ENCODE measurements at regions not wholly inside any gene's neighbourhood (a gene's known extent, or its start where the extent isn't known, plus 50 kb on each side); places are given as distances from the start of the nearest gene placed in this dataset.

DNA sequence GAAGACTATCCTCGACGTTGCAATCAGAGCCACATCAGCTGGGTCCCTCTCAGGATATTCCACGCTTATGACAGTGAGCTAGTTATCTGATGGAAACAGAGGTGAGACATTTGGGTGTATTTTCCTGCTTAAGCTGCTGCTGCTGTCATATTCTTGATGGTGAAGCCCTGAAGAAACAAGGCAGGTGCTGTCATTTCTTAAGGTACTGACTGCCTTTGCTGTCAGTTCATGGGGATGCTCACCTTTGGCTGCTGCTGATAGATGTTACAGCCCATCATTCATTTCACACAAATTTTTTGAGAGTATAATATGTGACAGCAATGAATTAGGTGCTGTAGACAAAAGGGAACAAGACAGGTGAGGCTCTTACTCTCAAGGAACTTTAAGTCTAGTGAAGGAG is 577.4 kb downstream of the LMO4 start:
- ATAC-seq (no peak), DNase-seq (ENCODE audit: low read depth, low spot score) (no peak)
- H3K36me3 ChIP-seq (ENCODE audit: control insufficient read depth, insufficient read depth, low read length): no peaks in the 10 kb centered on the region
- intact Hi-C loops (cut with micrococcal nuclease; ENCODE audit: unreplicated experiment) (no loop called here), in situ Hi-C loops (cut with HindIII; ENCODE audit: low pct_unique_long_range_greater_than_20kb, low sequenced_read_pairs) (no loop called here)
- ChIA-PET CTCF (no interaction called here), POLR2A (no interaction called here)
- H3K4me1 ChIP-seq (ENCODE audit: control insufficient read depth, insufficient read depth, low read length): no peaks in the 10 kb centered on the region
- no TSS peak for BruUV-seq (replicated peaks)
- no peaks in the 10 kb centered on the region for H3K9me3 ChIP-seq (ENCODE audit: control insufficient read depth, insufficient read depth, low read depth, low read length)
- TF ChIP-seq, protein P1, sequence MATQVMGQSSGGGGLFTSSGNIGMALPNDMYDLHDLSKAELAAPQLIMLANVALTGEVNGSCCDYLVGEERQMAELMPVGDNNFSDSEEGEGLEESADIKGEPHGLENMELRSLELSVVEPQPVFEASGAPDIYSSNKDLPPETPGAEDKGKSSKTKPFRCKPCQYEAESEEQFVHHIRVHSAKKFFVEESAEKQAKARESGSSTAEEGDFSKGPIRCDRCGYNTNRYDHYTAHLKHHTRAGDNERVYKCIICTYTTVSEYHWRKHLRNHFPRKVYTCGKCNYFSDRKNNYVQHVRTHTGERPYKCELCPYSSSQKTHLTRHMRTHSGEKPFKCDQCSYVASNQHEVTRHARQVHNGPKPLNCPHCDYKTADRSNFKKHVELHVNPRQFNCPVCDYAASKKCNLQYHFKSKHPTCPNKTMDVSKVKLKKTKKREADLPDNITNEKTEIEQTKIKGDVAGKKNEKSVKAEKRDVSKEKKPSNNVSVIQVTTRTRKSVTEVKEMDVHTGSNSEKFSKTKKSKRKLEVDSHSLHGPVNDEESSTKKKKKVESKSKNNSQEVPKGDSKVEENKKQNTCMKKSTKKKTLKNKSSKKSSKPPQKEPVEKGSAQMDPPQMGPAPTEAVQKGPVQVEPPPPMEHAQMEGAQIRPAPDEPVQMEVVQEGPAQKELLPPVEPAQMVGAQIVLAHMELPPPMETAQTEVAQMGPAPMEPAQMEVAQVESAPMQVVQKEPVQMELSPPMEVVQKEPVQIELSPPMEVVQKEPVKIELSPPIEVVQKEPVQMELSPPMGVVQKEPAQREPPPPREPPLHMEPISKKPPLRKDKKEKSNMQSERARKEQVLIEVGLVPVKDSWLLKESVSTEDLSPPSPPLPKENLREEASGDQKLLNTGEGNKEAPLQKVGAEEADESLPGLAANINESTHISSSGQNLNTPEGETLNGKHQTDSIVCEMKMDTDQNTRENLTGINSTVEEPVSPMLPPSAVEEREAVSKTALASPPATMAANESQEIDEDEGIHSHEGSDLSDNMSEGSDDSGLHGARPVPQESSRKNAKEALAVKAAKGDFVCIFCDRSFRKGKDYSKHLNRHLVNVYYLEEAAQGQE (IDR thresholded peaks at IDR 0.05; ENCODE audit: insufficient read depth in 1 of 2, low read depth in 2 of 2, low read length in 1 of 2): no peak
- TF ChIP-seq POLR2AphosphoS5 (IDR thresholded peaks at IDR 0.05; ENCODE audit: low read depth, low read length): no peak
- no peak for TF ChIP-seq TCF7L2 (IDR thresholded peaks at IDR 0.05; ENCODE audit: low read depth, low read length)
- TF ChIP-seq SIN3A (IDR thresholded peaks at IDR 0.05; ENCODE audit: borderline replicate concordance, insufficient read depth, low read depth, low read length): no peak
- TF ChIP-seq, protein P2, sequence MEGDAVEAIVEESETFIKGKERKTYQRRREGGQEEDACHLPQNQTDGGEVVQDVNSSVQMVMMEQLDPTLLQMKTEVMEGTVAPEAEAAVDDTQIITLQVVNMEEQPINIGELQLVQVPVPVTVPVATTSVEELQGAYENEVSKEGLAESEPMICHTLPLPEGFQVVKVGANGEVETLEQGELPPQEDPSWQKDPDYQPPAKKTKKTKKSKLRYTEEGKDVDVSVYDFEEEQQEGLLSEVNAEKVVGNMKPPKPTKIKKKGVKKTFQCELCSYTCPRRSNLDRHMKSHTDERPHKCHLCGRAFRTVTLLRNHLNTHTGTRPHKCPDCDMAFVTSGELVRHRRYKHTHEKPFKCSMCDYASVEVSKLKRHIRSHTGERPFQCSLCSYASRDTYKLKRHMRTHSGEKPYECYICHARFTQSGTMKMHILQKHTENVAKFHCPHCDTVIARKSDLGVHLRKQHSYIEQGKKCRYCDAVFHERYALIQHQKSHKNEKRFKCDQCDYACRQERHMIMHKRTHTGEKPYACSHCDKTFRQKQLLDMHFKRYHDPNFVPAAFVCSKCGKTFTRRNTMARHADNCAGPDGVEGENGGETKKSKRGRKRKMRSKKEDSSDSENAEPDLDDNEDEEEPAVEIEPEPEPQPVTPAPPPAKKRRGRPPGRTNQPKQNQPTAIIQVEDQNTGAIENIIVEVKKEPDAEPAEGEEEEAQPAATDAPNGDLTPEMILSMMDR (IDR thresholded peaks at IDR 0.05): no peak
- no peak overlapping the region for H3K27ac ChIP-seq (ENCODE audit: low read length)
- H3K27me3 ChIP-seq (ENCODE audit: control insufficient read depth, insufficient read depth, low read length): no peaks in the 10 kb centered on the region
- no peak overlapping the region for H3K4me3 ChIP-seq (ENCODE audit: low read depth in 2 of 2, low read length in 2 of 2)

- Histone ChIP-seq H3K9me3 (ENCODE audit: control insufficient read depth, insufficient read depth, low read depth, low read length) (peaks cover 6% of the 10 kb centered on the region; the same call in 1 of the 2 replicates), H3K4me3 (ENCODE audit: low read depth in 2 of 2, low read length in 2 of 2) (no peak overlapping the region), H3K27ac (ENCODE audit: low read length) (no peak overlapping the region), H3K27me3 (ENCODE audit: control insufficient read depth, insufficient read depth, low read length) (no peaks in the 10 kb centered on the region), H3K4me1 (ENCODE audit: control insufficient read depth, insufficient read depth, low read length) (no peaks in the 10 kb centered on the region), H3K36me3 (ENCODE audit: control insufficient read depth, insufficient read depth, low read length) (no peaks in the 10 kb centered on the region)
- ChIA-PET POLR2A (interaction anchor here (0.6 kb wide), 1 partner anchor 245 kb away, joined by 3 read pairs; no protein-coding TSS in a partner anchor), CTCF (no interaction called here)
- no TSS peak for BruUV-seq (replicated peaks)
- ATAC-seq: no peak
- TF ChIP-seq, protein P2 (IDR thresholded peaks at IDR 0.05): no peak
- TF ChIP-seq, protein P1 (IDR thresholded peaks at IDR 0.05; ENCODE audit: insufficient read depth in 1 of 2, low read depth in 2 of 2, low read length in 1 of 2): no peak
- TF ChIP-seq POLR2AphosphoS5 (IDR thresholded peaks at IDR 0.05; ENCODE audit: low read depth, low read length) (no peak), TCF7L2 (IDR thresholded peaks at IDR 0.05; ENCODE audit: low read depth, low read length) (no peak), SIN3A (IDR thresholded peaks at IDR 0.05; ENCODE audit: borderline replicate concordance, insufficient read depth, low read depth, low read length) (no peak)
- in situ Hi-C loops (cut with HindIII; ENCODE audit: low pct_unique_long_range_greater_than_20kb, low sequenced_read_pairs) (no loop called here), intact Hi-C loops (cut with micrococcal nuclease; ENCODE audit: unreplicated experiment) (no loop called here)
- no peak for DNase-seq (ENCODE audit: low read depth, low spot score)
Measured at GRCh38 chr1:87913361-87913760, 584.7 kb downstream of the LMO4 start.

Data from Panc1 (cell line).